ENCODE measurements at regions not wholly inside any gene's neighbourhood (a gene's known extent, or its start where the extent isn't known, plus 50 kb on each side); places are given as distances from the start of the nearest gene placed in this dataset.

DNA sequence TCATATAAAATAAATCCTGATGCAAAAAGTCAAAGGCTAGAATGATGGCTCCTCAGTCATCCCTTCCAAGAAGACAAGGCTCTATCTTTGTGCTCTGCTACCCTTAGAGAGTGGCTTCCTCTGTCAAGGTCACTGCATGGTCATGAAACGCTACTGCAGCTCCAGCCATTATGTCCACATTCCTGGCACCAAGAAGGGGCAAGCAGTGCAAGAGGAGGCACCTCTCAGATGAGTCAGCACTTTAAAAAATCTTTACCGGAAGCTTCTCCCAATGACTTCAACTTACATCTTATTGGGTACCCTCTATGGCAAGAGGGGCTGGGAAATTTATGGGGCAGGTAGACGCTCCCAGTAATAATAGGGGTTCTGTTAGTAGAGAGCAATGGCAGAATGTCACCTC is 129.5 kb upstream of the CPEB4 start:
- Mint-ChIP-seq H3K27ac (no peak overlapping the region), H3K4me1 (ENCODE audit: low read depth) (no peaks in the 10 kb centered on the region), H3K36me3 (ENCODE audit: insufficient read depth in 2 of 2) (no peaks in the 10 kb centered on the region), H3K27me3 (ENCODE audit: low read depth) (peaks cover 5% of the 10 kb centered on the region), H3K4me3 (no peak overlapping the region), H3K9me3 (no peaks in the 10 kb centered on the region)
- DNase-seq = no peak
- ATAC-seq (replicated peaks in 1 of 2) = no peak

DNA sequence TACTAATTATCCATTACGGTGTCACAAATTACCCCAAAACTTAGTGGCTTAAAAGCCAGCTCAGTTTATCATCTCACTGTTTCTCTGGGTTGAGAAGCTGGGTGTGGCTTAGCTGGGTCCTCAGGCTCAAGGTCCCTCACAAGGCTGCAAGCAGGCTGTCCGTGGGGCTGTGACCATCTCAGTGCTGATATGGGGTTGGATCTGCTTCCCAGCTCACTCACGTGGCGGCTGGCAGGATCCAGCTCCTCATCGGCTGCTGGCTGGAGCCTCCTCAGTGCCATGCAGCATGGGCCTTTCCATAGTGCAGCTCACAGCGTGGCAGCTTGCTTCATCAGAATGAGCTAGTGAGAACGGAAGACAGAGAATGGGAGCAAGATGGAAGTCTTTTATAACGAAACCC is 128.5 kb upstream of the CPEB4 start:
- no peak overlapping the region for H3K27ac Mint-ChIP-seq
- H3K4me1 Mint-ChIP-seq (ENCODE audit: low read depth) = no peaks in the 10 kb centered on the region
- H3K27me3 Mint-ChIP-seq (ENCODE audit: low read depth) = peaks cover 5% of the 10 kb centered on the region
- H3K4me3 Mint-ChIP-seq = no peak overlapping the region
- ATAC-seq (replicated peaks in 1 of 2) (no peak), DNase-seq (no peak)
- no peaks in the 10 kb centered on the region for H3K9me3 Mint-ChIP-seq
- no peaks in the 10 kb centered on the region for H3K36me3 Mint-ChIP-seq (ENCODE audit: insufficient read depth in 2 of 2)

DNA sequence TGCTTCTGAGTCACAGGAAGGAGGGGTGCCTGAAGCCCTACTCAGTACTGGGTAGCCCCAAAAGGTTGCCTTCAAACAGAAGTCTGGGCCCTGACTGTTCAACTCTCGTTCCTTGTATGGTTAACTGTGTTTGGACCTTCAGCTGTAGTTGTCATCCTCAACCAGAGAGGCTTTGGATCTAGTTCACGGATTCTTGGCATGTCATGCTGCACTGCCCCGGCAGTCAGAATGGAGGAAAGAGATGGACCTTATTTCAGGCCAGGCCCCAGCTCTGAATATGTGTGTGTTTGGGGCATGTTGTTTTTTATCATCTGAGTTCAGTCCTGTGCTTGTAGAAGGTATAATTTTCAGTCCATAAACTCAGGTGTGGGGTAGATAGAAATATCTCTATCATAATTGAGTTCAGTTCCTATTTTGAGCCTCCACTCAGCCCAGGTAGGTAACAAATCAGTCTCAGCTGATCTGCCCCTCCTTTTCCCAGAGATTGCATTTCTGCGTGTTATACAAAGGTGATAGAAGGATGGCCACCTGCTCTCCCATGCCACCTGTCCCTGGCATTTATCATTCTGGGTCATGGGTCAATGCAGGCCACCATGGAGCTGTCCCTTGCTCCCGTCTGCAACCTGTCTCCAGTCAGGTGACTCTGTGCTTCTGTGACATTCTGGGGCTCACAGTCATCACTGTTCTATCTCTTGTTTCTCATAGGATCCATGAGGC is 127.5 kb upstream of the CPEB4 start:
- no peaks in the 10 kb centered on the region for H3K9me3 Mint-ChIP-seq
- H3K36me3 Mint-ChIP-seq (ENCODE audit: insufficient read depth in 2 of 2) = no peaks in the 10 kb centered on the region
- H3K27me3 Mint-ChIP-seq (ENCODE audit: low read depth) = peaks cover 5% of the 10 kb centered on the region
- H3K4me3 Mint-ChIP-seq = no peak overlapping the region
- DNase-seq (no peak), ATAC-seq (replicated peaks in 1 of 2) (no peak)
- no peak overlapping the region for H3K27ac Mint-ChIP-seq
- no peaks in the 10 kb centered on the region for H3K4me1 Mint-ChIP-seq (ENCODE audit: low read depth)

DNA sequence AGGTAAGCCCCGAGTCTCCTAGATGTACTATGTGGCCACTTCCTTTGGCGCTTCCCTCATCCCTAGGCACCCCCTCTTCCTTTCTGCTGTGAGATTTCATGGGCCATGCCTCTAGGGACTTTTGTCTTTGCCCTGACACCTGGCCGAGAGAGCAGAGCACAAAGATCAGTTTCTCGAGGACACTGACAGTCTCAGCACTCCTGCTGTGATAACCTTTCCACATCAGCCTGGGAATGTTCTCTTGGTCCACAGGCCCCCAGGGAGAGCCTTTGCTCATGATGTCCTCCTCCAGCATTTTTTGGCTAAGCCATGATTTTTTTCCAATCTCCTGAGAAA is 127.0 kb upstream of the CPEB4 start:
- no peaks in the 10 kb centered on the region for H3K36me3 Mint-ChIP-seq (ENCODE audit: insufficient read depth in 2 of 2)
- ATAC-seq (replicated peaks in 1 of 2) (no peak), DNase-seq (no peak)
- no peaks in the 10 kb centered on the region for H3K4me1 Mint-ChIP-seq (ENCODE audit: low read depth)
- peaks cover 5% of the 10 kb centered on the region for H3K27me3 Mint-ChIP-seq (ENCODE audit: low read depth)
- no peak overlapping the region for H3K4me3 Mint-ChIP-seq
- H3K9me3 Mint-ChIP-seq = no peaks in the 10 kb centered on the region
- no peak overlapping the region for H3K27ac Mint-ChIP-seq

DNA sequence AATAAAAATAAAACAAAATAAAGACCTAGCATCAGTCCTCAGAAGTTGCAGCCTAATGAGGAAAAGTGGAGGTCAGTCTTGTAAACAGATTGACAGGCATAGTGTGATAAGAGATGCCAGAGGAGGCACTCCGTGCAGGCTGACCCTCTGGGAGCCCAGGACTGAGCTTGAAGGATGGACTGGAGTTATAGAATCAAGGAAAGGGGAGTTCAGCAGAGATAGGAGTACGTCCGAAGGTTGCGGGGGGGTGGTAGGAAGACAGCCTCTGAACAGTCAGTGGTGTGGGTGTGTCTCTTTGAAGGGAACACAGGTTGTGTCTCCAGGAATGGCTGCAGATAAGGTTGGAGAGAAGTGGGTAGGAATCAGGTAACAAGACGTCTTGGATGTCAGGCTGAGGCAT is 126.1 kb upstream of the CPEB4 start:
- peaks cover 5% of the 10 kb centered on the region for H3K27me3 Mint-ChIP-seq (ENCODE audit: low read depth)
- H3K4me1 Mint-ChIP-seq (ENCODE audit: low read depth) = no peaks in the 10 kb centered on the region
- no peaks in the 10 kb centered on the region for H3K36me3 Mint-ChIP-seq (ENCODE audit: insufficient read depth in 2 of 2)
- H3K9me3 Mint-ChIP-seq = no peaks in the 10 kb centered on the region
- no peak overlapping the region for H3K27ac Mint-ChIP-seq
- H3K4me3 Mint-ChIP-seq = no peak overlapping the region
- DNase-seq (no peak), ATAC-seq (replicated peaks in 1 of 2) (no peak)

DNA sequence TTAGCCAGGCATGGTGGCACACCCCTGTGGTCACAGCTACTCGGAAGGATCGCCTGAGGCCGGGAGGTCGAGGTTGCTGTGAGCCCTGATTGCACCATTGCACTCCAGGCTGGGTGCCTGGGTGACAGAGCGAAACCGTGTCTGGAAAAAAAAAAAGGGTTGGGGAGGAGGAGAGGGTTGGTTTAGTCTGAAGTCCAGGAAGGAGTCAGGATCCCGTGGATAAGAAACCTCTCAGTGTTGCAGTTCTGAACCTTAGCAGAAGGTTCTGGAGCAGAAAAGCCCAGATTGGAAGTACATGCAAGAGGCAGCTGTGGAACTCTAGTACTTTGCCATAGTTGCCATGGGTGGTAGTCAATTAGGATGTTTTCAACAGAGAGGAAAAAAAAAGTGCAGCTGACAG is 125.2 kb upstream of the CPEB4 start:
- no peak for DNase-seq
- H3K4me3 Mint-ChIP-seq = no peak overlapping the region
- H3K27ac Mint-ChIP-seq = no peak overlapping the region
- H3K9me3 Mint-ChIP-seq = no peaks in the 10 kb centered on the region
- no peaks in the 10 kb centered on the region for H3K27me3 Mint-ChIP-seq (ENCODE audit: low read depth)
- no peaks in the 10 kb centered on the region for H3K4me1 Mint-ChIP-seq (ENCODE audit: low read depth)
- ATAC-seq (replicated peaks in 1 of 2) = no peak
- no peaks in the 10 kb centered on the region for H3K36me3 Mint-ChIP-seq (ENCODE audit: insufficient read depth in 2 of 2)

DNA sequence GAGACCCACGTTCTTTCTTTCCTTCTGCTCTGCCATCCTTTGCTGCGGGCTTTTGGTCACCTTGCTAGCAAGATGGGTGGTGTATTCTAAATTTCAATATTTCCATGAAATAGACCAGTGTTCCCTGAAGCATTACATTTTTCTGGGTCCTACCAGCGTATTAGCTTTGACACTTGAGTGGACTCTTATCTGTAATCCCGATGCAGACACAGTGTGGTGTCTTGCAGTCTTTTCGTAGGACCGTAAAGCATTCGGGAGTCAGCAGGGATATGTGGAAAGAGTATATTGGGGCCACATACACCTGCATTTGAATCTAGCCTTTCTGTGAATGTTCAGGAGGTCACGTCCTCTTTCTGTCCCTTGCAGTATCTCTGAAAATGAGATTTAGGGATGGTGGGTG is 124.7 kb upstream of the CPEB4 start:
- no peaks in the 10 kb centered on the region for H3K4me1 Mint-ChIP-seq (ENCODE audit: low read depth)
- no peak for ATAC-seq (replicated peaks in 1 of 2)

DNA sequence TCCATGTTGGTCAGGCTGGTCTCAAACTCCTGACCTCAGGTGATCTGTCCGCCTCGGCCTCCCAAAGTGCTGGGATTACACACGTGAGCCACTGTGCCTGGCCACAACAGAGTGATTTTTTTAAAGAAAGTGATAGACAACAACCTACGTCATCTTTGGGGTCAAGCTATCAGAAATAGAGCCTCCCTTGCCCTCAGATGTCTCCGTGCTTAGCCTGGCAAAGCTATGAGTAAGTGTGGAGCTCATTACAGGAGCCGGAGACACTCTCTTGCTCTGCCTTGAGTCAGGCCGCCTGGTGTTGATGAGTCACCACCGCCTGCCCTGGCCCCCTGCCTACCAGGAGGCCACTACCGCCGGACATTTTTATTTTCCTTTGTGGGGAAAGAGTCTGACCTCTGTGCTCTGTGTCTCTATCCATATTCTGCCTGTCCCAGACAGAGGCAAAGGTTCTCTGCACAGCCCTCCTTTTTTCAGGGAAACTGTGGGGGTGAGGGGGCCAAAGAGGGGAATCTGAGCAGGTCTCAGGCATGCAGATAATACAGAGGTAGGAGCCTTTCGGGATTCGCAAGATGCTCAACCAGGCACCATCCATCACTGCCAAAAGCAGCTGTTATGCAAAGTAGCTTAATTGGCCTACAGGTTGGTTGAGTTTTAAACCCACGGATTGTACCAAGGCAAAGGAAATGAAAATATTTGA is 123.7 kb upstream of the CPEB4 start:
- Mint-ChIP-seq H3K4me3 (no peak overlapping the region), H3K27me3 (ENCODE audit: low read depth) (no peaks in the 10 kb centered on the region), H3K27ac (no peak overlapping the region), H3K9me3 (no peaks in the 10 kb centered on the region), H3K4me1 (ENCODE audit: low read depth) (no peaks in the 10 kb centered on the region), H3K36me3 (ENCODE audit: insufficient read depth in 2 of 2) (no peaks in the 10 kb centered on the region)
- DNase-seq = no peak
- peak in 1 of 2 donors; percentile 19 for ATAC-seq (replicated peaks in 1 of 2)

More for the DNA sequence above, 124.7 kb upstream of the CPEB4 start:
- Mint-ChIP-seq H3K4me3 (no peak overlapping the region), H3K27ac (no peak overlapping the region), H3K9me3 (no peaks in the 10 kb centered on the region), H3K36me3 (ENCODE audit: insufficient read depth in 2 of 2) (no peaks in the 10 kb centered on the region), H3K27me3 (ENCODE audit: low read depth) (no peaks in the 10 kb centered on the region)
- no peak for DNase-seq

DNA sequence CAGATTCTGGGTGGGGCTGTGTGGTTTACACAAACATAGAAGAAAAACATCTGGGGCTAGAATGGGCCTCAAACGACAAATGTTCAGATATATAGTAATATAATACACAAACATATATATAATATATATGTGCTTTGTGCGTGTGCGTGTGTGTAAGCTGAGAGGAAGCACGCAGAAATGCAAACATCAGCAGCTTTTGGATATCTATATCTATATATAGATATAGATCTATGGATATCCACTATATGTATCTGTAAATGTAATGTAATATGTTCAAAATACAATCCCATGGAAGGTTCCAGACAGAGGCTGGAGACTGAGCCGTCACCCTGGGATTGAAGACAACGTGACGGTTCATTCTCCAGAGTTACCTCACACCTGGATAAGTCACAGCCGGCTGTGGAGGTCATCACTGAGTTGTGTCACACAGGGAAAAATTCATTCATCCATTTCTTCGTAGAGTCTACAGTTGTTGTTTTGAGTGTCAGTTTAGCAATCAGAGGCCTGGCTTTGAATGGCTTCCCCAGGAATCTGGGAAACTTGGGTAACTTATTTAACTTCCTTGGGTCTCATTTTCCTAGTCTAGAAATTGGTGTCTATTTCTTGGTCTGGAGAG is 123.0 kb upstream of the CPEB4 start:
- H3K27me3 Mint-ChIP-seq (ENCODE audit: low read depth) = no peaks in the 10 kb centered on the region
- no peaks in the 10 kb centered on the region for H3K9me3 Mint-ChIP-seq
- ATAC-seq (replicated peaks in 1 of 2) (no peak), DNase-seq (no peak)
- H3K27ac Mint-ChIP-seq = no peak overlapping the region
- no peaks in the 10 kb centered on the region for H3K36me3 Mint-ChIP-seq (ENCODE audit: insufficient read depth in 2 of 2)
- H3K4me1 Mint-ChIP-seq (ENCODE audit: low read depth) = no peaks in the 10 kb centered on the region
- H3K4me3 Mint-ChIP-seq = no peak overlapping the region

DNA sequence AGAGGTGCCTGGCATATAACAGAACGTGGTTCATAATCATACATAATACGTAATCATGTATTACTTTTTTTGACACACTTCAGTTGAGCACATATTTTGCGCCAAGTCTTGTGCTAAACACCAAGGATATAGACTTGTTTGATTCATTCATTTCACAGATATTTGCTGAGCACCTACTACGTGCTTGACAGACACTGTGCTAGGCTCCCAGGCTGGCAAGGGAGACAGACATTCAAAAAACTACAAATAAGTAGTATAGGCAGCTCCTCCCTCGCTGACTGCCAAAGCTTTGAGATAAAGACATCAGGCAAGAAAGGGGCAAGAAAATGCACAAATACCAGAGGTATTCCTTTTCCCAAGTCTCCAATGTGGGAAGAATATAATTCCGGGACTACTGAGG is 122.5 kb upstream of the CPEB4 start:
- no peaks in the 10 kb centered on the region for H3K27me3 Mint-ChIP-seq (ENCODE audit: low read depth)
- no peak for ATAC-seq (replicated peaks in 1 of 2)
- H3K4me1 Mint-ChIP-seq (ENCODE audit: low read depth) = no peaks in the 10 kb centered on the region
- H3K4me3 Mint-ChIP-seq = no peak overlapping the region
- DNase-seq = no peak
- no peak overlapping the region for H3K27ac Mint-ChIP-seq
- no peaks in the 10 kb centered on the region for H3K36me3 Mint-ChIP-seq (ENCODE audit: insufficient read depth in 2 of 2)
- H3K9me3 Mint-ChIP-seq = no peaks in the 10 kb centered on the region

DNA sequence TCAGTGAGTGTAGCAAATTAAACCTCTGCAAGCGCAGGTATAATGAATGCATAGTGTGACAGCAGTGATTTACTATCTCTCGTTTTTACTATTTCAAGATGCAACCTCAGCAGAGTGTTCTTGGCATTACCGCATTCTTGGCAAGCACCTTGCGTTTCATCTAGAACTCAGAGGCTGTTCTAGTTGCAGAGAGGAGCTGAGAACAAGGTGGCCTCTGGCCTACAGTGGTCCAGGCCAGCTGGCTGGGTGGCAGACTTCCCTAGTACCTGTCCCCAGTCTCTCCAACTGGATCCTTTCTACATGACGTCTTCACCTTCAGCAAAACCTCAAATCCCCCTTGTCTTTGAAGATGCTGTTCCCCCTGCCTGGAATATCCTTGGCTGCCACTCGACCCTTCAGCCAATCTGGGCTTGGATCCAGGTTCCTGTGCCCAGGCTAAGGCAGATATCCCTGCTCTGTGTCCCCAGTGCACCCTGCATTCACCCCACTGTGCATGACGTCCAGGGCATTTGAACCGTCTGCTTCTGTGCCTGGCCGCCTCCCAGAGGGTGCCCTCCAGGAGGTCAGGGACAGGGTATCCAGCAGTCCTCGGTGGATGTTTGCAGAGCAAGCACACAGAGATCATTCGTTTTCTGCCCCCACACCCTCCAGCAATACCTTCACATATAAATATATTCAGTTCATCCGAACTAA is 120.4 kb upstream of the CPEB4 start:
- no peaks in the 10 kb centered on the region for H3K4me1 Mint-ChIP-seq (ENCODE audit: low read depth)
- no peak overlapping the region for H3K4me3 Mint-ChIP-seq
- no peaks in the 10 kb centered on the region for H3K27me3 Mint-ChIP-seq (ENCODE audit: low read depth)
- H3K27ac Mint-ChIP-seq = no peak overlapping the region
- DNase-seq (no peak), ATAC-seq (replicated peaks in 1 of 2) (no peak)
- no peaks in the 10 kb centered on the region for H3K36me3 Mint-ChIP-seq (ENCODE audit: insufficient read depth in 2 of 2)
- no peaks in the 10 kb centered on the region for H3K9me3 Mint-ChIP-seq

DNA sequence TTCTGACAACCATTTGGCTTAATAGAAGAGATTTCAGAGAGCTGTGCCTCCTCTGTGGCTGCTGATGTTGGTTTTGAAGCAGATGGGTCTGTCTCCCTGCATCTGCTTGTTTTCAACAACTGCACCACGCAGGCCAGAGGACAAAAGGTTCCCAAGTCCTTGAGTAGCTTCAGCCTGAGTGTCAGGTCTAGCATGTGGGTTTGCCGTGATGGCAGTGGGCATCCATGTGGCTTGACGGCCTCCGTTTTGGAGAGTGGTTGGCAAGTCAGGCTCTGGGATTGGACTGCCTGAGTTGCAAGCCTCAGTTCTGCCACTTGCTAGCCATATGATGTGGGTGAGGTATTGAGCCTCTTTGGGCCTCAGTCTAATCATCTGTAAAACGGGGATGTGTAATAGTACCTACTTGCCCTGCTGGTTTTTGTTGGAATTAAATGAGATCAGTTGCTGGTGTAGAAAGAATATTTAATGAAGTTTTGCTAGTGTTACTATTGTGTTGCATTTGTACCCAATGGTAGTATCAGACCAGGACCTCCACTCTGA is 119.8 kb upstream of the CPEB4 start:
- no peaks in the 10 kb centered on the region for H3K9me3 Mint-ChIP-seq
- DNase-seq (no peak), ATAC-seq (replicated peaks in 1 of 2) (no peak)
- H3K27me3 Mint-ChIP-seq (ENCODE audit: low read depth) = no peaks in the 10 kb centered on the region
- no peak overlapping the region for H3K27ac Mint-ChIP-seq
- no peaks in the 10 kb centered on the region for H3K4me1 Mint-ChIP-seq (ENCODE audit: low read depth)
- H3K4me3 Mint-ChIP-seq = no peak overlapping the region
- no peaks in the 10 kb centered on the region for H3K36me3 Mint-ChIP-seq (ENCODE audit: insufficient read depth in 2 of 2)

DNA sequence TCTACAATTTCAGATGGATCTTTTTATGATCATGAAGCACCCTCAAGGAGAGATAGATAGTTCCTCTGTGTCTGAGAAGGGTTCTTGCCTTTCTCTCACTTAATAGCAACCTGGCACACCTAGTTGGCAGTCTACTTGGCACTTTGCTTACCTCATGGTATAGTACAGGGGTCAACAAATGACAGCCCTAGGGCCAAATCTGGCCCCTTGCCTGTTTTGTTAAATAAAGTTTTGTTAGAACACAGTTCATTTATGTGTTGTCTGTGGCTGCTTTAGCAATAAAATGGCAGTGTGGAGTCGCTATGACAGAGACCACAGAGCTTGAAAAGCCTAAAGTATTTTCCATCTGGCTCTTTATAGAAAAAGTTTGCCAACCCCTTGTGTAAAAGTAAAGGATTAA is 119.3 kb upstream of the CPEB4 start:
- H3K4me3 Mint-ChIP-seq = no peak overlapping the region
- H3K4me1 Mint-ChIP-seq (ENCODE audit: low read depth) = no peaks in the 10 kb centered on the region
- no peak overlapping the region for H3K27ac Mint-ChIP-seq
- H3K36me3 Mint-ChIP-seq (ENCODE audit: insufficient read depth in 2 of 2) = no peaks in the 10 kb centered on the region
- H3K27me3 Mint-ChIP-seq (ENCODE audit: low read depth) = no peaks in the 10 kb centered on the region
- DNase-seq (no peak), ATAC-seq (replicated peaks in 1 of 2) (no peak)
- H3K9me3 Mint-ChIP-seq = no peaks in the 10 kb centered on the region

Measured in activated T-cell treated with anti-CD3 and anti-CD28 coated beads, Interleukin-2, amount 50 U/mL, for 72 hours (primary cell).